ENCODE measurements at regions not wholly inside any gene's neighbourhood (a gene's known extent, or its start where the extent isn't known, plus 50 kb on each side); places are given as distances from the start of the nearest gene placed in this dataset.

GRCh38 chr2:144097440-144098225 lies 422.3 kb downstream of the ZEB2 start:
- TF ChIP-seq CTCF (IDR thresholded peaks at IDR 0.05) = no peak

DNA sequence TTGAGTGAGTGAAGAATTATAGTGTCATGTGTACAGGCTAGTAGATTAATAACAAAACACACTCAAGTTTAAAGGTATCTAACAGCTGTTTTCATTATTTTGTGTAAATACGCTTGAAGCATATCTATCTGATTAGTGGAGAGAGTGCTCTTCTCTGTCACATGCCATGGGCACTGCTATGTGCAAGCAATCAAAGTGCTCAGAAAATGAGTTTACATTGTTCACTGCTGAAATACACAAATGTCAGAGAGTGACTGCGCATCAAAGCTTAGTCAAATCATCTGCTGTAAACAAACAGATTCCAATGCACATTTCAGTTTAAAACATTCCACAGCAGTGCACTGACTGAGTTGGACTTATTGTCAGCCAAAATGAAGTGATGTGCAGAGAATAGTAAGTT lies 423.4 kb downstream of the ZEB2 start:
- TF ChIP-seq CTCF (IDR thresholded peaks at IDR 0.05) = no peak

- no peak for TF ChIP-seq CTCF (IDR thresholded peaks at IDR 0.05)
These were observed 425.3 kb downstream of the ZEB2 start for GRCh38 chr2:144094408-144095151.

DNA sequence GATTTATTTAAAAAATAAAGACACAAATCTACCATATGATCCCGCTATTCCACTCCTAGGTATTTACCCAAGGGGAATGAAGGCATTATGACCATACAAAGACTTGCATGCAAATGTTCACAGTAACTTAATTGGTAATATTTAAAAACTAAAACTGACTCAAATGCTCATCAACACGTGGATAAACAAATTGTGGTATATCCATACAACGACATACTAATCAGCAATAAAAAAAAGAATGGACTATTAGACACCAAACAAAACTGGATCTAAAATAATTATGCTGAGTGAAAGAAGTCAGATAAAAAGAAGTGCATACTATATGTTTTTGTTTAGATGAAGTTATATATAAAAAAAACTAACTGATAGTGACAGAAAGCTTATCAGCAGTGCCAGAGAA lies 428.3 kb downstream of the ZEB2 start:
- TF ChIP-seq CTCF (IDR thresholded peaks at IDR 0.05) = no peak

DNA sequence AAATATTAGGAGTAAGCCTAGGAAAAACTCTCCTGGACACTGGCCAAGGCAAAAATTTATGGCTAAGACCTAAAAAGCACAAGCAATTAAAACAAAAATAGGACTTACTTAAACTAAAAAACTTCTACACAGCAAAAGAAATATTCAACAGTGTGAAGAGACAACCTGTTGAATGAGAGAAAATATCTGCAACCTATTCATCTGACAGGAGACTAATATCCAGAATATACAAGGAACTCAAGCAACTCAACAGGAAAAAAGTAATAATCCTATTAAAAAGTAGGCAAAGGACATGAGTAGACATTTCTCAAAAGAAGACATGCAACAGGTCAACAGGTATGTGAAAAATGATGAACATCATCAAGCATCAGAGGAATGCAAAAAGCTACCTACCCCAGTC lies 431.1 kb downstream of the ZEB2 start:
- TF ChIP-seq CTCF (IDR thresholded peaks at IDR 0.05) = no peak

GRCh38 chr2:144086965-144087364 lies 433.0 kb downstream of the ZEB2 start:
- no peak for TF ChIP-seq CTCF (IDR thresholded peaks at IDR 0.05)

- TF ChIP-seq CTCF (IDR thresholded peaks at IDR 0.05) = no peak
These were observed 434.9 kb downstream of the ZEB2 start for GRCh38 chr2:144085016-144085415.
